ENCODE measurements at regions not wholly inside any gene's neighbourhood (a gene's known extent, or its start where the extent isn't known, plus 50 kb on each side); places are given as distances from the start of the nearest gene placed in this dataset.

DNA sequence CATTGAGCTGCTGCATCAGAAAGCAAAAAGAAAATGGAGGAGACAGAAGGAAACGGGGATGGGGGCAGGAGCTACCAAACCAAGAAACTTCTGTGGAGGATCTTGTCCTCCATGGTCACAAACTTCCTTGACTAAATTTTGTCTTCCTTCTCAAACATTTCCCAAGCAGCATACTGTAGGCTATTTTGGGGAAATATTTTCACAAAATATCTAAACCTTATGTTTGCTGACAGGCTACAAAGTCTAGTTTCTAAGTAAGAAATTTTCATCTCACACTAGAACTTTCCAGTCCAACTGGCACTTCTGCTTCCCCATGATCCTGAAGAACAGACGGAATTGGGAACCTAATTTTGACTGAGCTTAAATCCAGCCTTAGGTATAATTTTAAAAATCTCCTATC is 552.0 kb downstream of the SNAPC1 start:
- DNase-seq (ENCODE audit: extremely low spot score, insufficient read length, low read depth) = no peak
- FAIRE-seq = no peak

DNA sequence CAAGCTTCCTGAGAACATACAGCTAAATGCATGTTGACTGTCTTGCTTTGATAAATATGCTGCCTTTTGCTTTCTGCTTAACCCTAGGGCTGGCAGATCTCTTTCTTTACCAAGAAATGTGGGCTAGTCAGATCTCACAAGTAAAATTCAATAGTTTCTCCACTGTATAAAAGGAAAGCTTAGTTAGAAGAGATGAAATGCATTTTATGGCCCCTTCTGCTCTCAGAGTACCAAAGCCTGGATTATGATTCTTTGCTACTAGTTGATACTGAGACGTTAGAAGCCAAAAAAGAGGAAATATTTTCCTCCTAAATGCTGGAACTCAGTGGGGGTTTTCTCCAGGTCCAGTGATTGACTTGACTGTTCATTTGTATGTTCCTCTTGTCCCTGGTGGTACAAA is 552.7 kb downstream of the SNAPC1 start:
- no peak for DNase-seq (ENCODE audit: extremely low spot score, insufficient read length, low read depth)
- no peak for FAIRE-seq

DNA sequence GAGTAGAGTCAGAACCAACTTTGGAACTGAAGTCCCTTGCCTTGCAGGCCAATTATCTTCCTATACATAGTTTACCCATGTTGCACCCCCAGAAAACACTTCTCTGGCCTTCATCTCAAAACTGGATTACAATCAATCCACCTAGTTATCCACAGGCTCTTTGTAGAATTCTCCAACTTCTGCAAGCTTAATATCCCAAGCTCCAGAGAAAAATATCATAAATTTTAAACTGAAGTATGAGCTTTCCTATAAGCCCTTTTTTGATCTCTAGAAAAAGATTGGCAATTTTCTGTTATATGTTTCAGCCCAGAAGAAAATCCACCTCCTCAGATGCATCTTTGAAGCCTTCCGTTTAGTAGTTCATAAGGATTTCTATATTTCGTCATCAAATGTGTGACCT is 553.4 kb downstream of the SNAPC1 start:
- DNase-seq (ENCODE audit: extremely low spot score, insufficient read length, low read depth) (no peak), FAIRE-seq (no peak)

DNA sequence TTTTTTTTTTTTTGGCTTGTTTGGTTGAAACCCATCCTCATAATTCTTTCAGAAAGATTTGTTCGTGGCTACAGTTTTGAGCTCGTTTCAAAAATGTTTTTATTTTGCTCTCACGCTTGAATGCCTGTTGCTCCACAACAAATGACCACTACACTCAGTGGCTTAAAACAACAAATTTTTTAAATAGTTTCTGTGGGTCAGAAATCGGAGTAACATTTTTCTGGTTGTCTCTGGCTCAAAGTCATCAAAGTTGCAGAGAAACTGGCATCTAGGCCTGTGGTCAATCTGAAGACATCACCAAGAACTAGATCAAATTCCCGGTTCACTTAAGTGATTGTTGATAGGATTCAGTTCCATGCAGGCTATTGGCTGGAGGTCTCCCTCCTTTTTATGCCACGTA is 560.0 kb downstream of the SNAPC1 start:
- FAIRE-seq = no peak
- DNase-seq (ENCODE audit: extremely low spot score, insufficient read length, low read depth) = no peak

DNA sequence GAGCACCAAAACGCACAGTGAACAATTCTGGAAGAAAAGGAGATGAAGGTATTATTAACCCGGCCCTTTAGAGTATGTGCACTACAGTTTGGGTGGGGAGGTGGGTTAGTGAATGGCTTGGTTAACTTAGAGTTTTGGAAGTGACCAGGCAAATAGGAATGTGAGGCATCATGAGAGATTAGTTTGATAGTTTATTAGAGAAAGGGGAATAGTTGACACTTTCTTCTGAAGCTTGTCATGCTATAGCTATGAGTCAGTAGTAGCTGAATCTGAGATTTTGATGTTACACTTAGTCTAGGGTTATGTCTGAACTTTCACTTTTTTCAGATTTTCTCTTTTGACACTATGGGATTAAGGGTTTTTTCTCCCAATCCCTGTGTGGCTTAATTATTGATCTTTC is 567.2 kb downstream of the SNAPC1 start:
- FAIRE-seq (no peak), DNase-seq (ENCODE audit: extremely low spot score, insufficient read length, low read depth) (no peak)

DNA sequence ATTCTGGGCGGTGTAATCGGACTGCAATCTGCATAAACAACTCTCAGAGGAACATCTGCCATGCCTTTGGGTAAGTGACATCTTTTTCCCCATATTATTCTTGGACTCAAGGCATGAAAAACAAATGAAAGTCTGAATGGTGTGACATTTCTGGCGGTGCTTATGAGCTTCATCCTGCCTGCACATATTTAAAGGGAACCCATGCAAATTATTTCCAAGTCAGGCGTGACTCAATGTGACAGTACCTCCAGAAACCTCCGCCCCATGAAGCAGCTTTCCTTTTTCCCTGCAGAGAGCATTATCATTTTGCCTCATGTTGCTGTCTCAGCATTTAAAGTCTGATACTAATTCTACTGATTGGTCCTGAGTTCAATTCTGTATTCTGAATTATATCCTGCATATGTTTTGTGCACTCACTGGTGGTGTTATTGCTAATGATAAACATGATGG is 585.4 kb downstream of the SNAPC1 start:
- FAIRE-seq = no peak
- DNase-seq (ENCODE audit: extremely low spot score, insufficient read length, low read depth) = no peak

DNA sequence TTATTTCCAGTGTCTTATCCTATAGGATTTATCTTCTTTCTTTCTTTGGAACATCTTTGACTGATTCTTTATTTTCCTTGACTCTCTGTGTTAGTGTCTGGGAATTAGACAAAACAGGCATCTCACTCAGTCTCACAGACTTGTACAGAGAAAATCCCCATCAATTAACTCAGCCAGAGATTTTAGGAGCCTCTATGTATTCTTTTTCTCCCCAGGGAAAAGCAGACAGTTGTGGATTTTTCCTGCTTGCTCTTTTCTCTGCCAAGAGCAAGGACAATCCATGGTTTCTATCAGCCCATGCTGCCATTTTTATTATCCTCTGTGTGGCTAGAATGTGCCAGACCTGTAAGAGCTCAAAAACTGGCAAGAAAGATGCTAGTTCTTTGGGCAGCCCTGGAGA is 595.1 kb downstream of the SNAPC1 start:
- no peak for FAIRE-seq
- no peak for DNase-seq (ENCODE audit: extremely low spot score, insufficient read length, low read depth)

DNA sequence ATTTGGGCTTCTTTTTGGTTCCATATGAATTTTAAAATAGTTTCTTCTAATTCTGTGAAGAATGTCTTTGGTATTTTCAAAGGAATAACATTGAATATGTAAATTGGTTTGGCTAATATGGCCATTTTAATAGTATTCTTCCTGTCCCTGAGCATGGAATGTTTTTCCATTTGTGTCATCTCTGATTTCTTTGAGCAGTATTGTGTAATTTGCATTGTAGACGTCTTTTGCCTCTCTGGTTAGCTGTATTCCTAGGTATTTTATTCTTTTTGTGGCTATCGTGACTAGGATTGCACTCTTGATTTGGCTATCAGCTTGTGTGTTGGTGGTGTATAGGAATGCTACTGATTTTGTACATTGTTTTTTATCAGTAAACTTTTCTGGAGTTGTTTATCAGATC is 601.9 kb downstream of the SNAPC1 start:
- no peak for DNase-seq (ENCODE audit: extremely low spot score, insufficient read length, low read depth)
- FAIRE-seq = no peak

DNA sequence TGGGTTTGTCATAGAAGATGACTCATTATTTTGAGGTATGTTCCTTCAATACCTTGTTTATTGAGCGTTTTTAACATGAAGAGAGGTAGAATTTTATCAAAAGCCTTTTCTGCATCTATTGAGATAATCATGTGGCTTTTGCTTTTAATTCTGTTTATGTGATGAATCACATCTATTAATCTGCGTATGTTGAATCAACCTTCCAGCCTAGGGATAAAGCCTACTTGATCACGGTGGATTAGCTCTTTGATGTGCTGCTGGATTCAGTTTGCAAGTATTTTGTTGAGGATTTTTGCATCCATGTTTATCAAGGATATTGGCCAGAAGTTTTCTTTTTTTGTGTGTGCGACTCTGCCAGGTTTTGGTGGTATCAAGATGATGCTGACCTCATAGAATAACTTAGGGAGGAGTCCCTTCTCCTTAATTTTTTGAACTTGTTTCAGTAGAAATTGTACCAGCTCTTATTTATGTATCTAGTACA is 602.6 kb downstream of the SNAPC1 start:
- no peak for DNase-seq (ENCODE audit: extremely low spot score, insufficient read length, low read depth)
- no peak for FAIRE-seq

DNA sequence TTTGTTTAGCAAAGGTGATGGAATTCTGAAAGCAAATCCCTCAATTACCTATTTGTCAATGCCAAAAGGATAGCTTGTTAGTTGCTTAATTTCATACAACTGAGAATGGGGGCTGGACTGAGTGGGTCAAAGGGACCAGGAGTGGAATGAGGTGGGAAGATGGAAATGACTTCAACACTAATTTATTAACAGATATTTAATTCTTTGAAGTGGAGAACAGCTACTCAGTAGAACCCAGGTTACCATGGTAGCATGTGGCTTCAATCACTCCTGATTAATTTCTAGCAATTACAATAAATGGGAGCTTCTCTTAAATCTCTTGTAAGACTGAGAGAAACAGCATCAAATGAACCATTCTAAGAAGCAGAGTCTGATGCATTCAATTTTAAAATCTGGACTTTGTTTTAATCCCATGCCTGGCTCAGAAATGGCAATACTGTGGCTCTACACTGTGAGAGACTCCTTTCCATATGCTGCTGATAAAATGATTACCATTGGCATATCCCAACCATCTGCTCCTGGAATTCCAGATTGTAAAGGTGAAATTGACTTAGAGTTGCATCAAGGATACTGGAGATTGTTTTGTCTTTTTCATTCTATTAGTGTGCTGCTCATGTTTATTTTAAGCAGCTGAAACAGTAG is 607.8 kb downstream of the SNAPC1 start:
- DNase-seq (ENCODE audit: extremely low spot score, insufficient read length, low read depth) = no peak
- no peak for FAIRE-seq

DNA sequence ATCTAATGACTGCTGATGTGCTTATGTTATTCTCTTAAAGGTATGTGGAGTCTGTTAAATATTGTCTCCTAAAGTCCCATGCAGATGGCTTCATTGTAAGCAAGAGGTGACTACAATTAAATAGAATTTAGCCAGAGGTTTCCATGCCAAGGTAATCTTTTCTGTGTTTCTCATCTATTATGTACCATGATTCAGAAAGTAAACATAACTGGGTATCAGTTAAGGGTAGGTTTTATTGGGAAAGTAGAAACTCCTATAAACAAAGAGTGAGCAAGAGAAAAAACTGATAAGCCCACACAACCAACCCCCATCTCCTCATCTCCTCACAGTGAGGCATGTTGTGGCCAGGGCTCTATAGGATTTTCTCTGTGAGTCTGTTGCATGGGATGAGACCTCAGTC is 611.7 kb downstream of the SNAPC1 start:
- no peak for DNase-seq (ENCODE audit: extremely low spot score, insufficient read length, low read depth)
- no peak for FAIRE-seq

DNA sequence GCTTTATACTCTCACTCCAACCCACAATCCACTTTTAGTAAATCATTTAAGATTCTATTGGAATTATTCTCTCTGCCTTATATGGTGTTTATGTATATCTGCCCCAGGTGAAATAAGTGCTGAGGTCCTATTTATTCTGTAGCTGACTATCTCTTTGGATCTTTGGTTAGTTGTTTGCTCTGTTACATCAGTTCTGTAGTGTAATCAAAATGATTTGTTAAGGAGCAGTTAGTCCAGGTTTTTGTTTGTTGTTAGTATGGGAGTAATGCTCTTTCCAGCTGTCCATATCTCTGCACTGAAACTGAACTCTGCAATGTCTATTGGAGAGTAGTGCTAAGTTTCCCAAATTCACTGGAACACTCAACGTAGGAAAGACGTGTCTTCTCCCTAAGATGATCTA is 615.8 kb downstream of the SNAPC1 start:
- FAIRE-seq (no peak), DNase-seq (ENCODE audit: extremely low spot score, insufficient read length, low read depth) (no peak)

DNA sequence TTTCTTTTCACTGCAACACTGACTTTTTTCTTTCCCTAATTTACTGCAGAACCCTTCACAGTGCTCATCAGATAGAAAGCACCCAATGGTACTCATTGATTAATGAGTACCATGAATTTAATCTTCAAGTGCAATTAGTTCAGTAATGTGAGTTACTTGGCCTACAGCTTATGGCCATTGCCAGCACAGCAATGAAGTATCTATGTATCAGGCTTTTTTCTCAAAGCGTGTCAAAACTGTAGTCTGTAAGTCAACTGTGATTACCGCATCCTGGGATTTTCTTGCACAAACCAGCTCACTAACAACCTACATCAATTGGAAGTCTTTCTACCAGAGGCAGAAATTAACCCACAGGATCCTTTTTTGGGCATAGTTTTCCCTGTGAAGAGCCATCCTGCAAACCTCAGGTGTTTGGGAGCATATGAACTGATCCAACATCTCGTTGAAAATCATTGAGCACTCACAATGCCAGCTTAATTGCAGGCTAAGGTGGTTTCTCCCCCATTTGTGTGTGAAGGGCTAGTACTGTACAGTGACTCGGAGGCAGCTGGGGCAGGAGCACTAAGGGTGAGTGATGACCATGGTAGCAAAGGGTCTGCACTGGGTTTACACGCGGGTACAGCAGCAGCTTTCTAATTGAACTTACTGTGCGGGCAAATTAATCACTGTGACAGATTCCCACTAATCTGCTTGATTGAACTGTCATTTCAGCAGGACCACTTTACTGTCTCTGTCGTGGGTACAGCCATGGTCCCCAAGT is 619.3 kb downstream of the SNAPC1 start:
- FAIRE-seq (no peak), DNase-seq (ENCODE audit: extremely low spot score, insufficient read length, low read depth) (no peak)

DNA sequence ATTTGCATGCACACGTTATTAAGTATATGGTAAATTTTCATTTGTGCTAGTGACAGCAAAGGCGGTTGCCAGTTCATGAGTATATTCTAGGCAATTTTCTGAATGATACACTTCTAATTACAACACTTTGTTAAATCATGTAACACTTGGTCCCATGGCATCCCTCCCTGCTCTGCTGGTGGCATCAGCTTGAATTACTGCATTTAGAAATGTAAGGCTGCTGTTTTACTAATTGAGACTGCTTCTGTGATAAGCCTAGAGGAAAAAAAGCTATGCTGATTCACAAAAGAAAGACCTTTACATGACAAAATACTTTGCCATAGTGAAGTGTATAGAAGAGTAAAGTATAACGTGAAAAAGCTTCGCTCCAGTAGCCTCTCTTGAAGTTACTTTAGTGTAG is 636.1 kb downstream of the KCNH5 start:
- DNase-seq (ENCODE audit: extremely low spot score, insufficient read length, low read depth) (no peak), FAIRE-seq (no peak)

DNA sequence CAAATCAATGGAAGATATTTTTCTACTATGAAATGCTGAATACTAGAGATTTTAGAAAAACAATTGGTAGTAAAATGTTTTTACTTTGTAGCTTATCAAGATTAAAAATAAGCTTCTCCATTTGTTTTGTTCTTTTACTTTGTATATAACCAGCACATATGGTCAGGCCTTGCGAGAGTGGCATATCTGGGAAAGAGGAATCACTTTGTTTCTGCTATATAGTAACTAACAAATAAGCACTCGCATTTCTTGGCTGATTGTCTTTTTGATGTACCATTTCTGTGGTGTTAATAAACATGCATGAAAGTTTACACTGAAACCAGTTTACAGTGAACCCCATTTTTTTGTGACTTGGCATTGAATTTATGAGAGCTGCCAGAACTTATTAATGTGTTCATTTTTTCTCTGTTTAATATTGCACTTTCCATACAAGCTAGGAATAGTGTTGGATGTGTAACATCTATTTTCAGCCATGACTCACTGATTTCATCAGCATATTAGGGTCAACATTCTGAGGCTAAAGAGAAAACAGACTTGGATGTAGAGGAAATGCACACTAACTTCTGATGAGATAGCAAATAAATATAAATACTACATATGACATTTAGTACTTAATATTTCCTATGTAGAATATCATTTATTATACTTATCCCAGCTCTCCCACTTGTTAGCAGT is 635.5 kb downstream of the KCNH5 start:
- FAIRE-seq (no peak), DNase-seq (ENCODE audit: extremely low spot score, insufficient read length, low read depth) (no peak)

DNA sequence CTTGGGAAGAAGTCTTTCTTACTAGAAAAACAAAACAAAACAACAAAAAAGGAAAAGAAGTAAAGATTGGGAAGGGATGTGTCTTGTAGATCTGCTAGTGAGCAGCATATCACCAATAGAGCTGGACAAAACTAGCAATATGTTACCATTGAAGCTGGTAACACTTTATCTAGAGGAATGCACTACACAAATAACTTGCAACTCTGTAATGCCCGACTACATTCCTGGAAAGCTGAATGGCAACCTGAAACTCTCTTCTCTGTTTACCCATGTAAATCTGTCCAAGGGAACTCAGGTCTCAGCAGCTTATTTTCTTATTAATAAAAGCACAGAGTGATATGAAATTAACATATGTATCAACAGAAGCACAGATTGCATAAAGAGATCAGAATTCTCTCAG is 624.4 kb downstream of the KCNH5 start:
- DNase-seq (ENCODE audit: extremely low spot score, insufficient read length, low read depth) = no peak
- no peak for FAIRE-seq

DNA sequence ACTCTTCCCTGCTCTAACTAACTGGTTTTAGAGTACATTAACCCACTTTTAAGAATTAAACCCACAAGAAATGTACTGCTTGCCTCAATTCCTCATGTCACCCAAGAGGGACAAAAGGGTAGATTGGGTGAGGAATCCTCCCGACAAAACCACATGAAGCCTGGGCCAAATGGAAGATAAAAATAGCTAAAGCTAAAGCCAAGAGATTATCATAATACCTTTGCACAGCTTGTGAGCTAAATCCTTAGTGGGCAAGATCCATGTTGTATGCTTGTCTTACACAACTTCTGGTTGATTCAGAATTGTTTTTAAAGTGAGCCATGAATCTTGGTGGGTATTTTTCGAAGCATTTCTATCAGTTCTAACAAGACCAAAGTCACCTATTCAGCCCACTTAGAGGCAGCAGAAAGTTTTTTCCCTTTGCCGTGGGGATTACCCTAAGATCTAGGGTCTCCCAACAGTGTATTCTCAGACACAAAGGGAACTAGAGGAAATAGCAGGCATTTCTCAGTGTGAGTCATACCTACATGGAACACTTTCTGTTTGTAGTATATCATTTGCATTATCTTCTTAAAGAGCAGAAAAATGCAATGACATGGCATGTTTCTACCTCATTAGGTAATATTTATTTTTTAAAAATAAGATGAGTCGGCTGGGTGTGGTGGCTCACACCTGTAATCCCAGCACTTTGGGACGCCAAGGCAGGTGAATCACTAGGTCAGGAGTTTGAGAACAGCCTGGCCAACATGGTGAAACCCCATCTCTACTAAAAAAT is 616.6 kb downstream of the KCNH5 start:
- no peak for DNase-seq (ENCODE audit: extremely low spot score, insufficient read length, low read depth)
- FAIRE-seq = no peak

DNA sequence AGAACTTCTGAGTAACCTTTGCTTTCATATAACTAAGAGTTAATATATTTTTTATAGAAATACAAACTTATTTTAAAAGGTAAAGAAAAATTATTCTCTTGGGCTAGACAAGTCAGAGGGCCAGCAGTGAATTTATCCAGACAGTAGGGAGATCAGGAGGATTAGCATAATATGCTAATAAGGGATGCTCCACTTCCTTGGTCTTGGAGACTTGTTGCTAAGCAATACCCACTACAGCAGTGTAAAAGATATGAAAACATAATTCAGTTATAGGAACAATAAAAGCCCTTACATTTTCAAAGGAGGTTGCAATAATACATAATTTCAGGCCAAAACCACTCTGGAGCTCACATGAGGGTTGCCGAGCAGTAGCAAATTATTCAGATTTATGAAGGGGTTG is 615.6 kb downstream of the KCNH5 start:
- FAIRE-seq (no peak), DNase-seq (ENCODE audit: extremely low spot score, insufficient read length, low read depth) (no peak)

DNA sequence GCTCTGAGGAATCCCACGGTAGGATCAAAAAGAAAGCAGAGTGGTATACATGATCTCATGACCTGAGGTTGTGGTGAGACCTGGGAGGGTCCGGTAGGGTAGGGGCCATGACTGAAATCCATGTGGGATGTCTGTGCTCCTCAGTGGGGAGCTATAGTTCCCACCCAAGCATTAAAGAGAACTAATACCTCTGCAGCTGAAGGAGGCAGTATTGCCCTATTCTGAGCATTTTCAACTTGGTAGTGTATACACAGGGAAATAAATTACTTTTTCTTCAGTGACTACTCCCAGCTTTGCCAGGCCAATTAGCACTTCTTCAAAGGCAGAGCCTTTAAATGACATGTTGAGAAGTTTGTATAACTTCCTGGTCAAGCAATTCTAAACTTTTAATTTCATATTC is 613.8 kb downstream of the KCNH5 start:
- FAIRE-seq (no peak), DNase-seq (ENCODE audit: extremely low spot score, insufficient read length, low read depth) (no peak)

DNA sequence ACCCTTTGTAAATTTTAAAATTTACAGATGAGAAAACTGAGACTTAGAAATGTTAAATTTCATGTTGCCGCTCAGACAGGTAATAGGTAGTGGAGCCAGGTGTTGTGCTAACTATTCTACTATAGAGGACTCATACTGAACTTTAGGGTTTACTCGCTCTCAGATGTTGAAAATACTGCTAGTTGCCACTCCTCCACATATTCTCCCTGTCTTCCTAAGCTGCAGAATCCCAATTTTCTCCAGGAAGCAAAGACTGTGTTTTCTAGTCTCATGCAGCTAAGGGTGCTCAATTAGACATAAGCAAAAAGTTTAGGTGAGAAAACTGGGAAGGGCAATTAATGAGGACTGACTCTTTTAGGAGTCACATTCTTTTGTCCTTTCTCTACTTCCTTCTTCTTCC is 612.3 kb downstream of the KCNH5 start:
- DNase-seq (ENCODE audit: extremely low spot score, insufficient read length, low read depth) = no peak
- FAIRE-seq = no peak

DNA sequence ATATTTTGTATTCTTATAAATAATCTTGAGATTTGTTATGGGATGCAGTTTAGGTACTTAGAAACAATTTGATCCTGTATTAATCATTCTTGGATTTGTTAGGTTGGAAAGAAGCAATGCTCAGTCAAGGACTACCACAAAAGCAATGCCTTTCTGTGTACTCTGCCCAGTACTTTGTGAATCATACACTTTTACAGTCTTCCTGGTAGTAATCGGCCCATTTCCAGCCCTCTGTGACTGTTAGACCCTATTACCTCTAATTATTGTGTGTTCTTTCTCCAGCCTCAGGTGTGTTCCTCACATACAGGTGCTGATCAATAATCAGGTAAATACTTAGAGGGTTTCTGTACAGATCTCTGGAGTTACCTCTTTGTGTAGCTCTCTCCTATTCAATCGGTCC is 609.0 kb downstream of the KCNH5 start:
- no peak for DNase-seq (ENCODE audit: extremely low spot score, insufficient read length, low read depth)
- no peak for FAIRE-seq

All from GM18507 (cell line).